RWPE1 (cell line): ENCODE measurements at regions not wholly inside any gene's neighbourhood (a gene's known extent, or its start where the extent isn't known, plus 50 kb on each side); places are given as distances from the start of the nearest gene placed in this dataset.

Experiments
- CTCF ChIA-PET: fragments of 350-600 bp; sonication (Branson Sonifier 250); formaldehyde crosslinking; extraction: SDS; loops from one replicate; lab custom pipeline; 2021; lab: Yijun Ruan, JAX
- POLR2A ChIA-PET: fragments of 400-600 bp; formaldehyde crosslinking; extraction: SDS; loops from one replicate; lab custom pipeline; 2020; ENCODE audit warnings: antibody characterized with exemption; ENCODE audit not compliant: low non-redundant PET; lab: Yijun Ruan, JAX
- DNase-seq: peaks from one replicate; pipeline ENCODE4 v3.0.0; 2012; ENCODE audit warnings: low spot score
- H3K27ac ChIP-seq: fragments of 450-650 bp; 2 replicates; pipeline ENCODE4 v1.5.1; 2017
- TF ChIP-seq, protein P1 (sequence below): fragments of 450-650 bp; conservative IDR thresholded peaks from 2 replicates; pipeline ENCODE4 v1.5.1; 2017; ENCODE audit warnings: low read depth, mild to moderate bottlenecking

DNA sequence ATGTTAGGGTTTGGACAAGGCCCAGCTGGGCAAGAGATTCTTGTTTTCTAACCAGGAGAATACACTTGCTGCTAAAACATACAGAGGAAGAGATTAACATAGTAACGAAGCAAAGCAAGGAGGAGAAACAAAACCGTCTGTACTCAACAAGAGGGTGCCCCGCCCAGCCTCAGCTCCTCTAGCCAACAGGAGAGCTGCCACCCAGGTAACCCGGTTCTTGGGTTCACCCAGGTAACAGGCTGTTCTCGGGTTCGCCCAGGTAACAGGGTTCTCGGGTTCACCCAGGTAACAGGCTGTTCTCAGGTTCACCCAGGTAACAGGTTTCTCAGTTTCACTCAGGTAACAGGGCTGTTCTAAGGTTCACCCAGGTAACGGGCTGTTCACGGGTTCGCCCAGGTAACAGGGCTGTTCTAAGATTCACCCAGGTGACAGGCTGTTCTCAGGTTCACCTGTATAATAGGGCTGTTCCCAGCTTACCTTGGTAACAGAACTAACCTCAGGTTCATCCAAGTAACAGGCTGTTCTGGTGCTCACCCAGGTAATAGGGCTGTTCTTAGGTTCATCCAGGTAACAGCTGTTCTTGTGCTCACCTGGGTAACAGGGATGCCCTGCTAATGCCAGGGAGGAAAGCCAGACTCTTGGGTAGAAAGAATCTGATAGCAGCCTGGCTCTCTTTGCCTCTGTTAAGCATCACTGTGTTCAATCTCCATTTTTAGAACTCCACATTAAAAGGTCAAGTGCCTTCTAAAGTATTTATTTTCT is 271.6 kb downstream of the SYK start:
- no peak for DNase-seq
- TF ChIP-seq, protein P1, sequence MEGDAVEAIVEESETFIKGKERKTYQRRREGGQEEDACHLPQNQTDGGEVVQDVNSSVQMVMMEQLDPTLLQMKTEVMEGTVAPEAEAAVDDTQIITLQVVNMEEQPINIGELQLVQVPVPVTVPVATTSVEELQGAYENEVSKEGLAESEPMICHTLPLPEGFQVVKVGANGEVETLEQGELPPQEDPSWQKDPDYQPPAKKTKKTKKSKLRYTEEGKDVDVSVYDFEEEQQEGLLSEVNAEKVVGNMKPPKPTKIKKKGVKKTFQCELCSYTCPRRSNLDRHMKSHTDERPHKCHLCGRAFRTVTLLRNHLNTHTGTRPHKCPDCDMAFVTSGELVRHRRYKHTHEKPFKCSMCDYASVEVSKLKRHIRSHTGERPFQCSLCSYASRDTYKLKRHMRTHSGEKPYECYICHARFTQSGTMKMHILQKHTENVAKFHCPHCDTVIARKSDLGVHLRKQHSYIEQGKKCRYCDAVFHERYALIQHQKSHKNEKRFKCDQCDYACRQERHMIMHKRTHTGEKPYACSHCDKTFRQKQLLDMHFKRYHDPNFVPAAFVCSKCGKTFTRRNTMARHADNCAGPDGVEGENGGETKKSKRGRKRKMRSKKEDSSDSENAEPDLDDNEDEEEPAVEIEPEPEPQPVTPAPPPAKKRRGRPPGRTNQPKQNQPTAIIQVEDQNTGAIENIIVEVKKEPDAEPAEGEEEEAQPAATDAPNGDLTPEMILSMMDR = no peak
- ChIA-PET POLR2A (no interaction called here), CTCF (interaction anchor here (0.6 to 0.7 kb wide), 5 partner anchors 8 to 293 kb away, joined by 3 read pairs; no protein-coding TSS in a partner anchor)
- H3K27ac ChIP-seq = no peak overlapping the region

DNA sequence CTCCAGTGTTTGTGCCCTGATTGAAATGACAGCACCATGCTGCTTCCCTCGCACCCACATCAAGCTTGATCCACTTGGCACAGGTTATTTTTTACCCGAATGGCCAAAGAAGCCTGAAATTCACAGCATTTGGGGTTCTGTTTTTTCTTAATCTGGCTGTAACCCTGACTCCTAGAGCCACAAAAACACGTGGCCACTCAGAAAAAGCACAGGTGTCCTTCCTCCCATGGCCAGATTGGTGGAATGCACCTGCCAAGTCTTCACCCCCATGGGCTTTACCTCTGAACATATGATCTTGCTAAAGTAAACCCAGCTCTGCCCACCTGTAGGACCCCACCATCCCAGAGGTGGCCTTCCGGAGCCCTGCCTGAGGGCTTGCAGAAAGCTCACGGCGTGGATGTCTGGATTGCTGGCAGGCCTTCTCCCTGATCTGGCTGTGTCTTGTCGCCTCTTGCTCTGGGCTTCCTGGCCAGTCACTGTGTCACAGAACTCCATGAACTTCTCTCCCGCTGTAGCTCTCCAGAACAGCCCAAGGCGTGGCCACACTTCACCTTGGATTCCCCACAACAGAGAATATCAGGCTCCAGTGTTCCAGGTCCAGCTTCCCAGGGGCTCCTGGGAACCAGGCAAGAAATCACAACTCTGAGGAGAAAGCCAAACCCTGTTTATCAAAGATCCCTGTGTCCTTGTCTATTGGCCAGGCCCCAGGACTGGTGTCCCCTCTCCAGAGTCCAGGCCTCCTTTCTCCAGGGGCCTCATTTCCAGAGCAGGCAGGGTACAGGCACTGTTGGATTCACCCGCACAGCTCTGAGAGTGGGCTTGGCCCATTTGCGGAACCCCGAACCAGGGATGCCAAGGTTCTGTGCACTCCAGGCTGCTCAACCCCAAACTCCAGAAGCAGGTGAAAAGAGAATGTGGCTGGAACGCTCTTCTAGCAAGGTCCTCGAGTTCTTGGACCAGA is 272.5 kb downstream of the SYK start:
- TF ChIP-seq, protein P1 = no peak
- H3K27ac ChIP-seq = no peak overlapping the region
- no peak for DNase-seq
- ChIA-PET CTCF (interaction anchor here (0.7 kb wide), 1 partner anchor 159 kb away, joined by 3 read pairs; no protein-coding TSS in a partner anchor), POLR2A (interaction anchor here (0.5 kb wide), 1 partner anchor 11 kb away, joined by 3 read pairs; no protein-coding TSS in a partner anchor)

DNA sequence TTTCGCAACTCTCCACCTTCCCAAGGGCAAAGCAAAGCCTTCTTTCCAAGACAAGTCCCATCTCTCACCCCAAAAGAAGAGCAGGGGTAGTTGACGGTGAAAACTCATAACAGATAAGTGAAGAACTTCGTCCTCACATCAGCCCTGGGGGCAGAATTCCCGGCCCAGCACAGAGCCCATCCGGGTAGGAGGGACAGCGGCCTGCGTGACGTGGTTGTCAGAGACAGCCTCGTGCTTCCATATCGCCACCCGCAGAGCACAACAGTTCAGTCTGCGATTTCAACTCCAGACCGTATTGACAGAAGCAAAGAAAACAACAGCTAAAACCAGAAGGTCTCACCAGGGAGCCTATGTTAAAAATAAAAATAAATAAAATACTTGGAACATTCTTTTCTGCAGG is 273.2 kb downstream of the SYK start:
- H3K27ac ChIP-seq = no peak overlapping the region
- POLR2A ChIA-PET = no interaction called here
- CTCF ChIA-PET = no interaction called here
- DNase-seq = no peak
- TF ChIP-seq, protein P1 = no peak

DNA sequence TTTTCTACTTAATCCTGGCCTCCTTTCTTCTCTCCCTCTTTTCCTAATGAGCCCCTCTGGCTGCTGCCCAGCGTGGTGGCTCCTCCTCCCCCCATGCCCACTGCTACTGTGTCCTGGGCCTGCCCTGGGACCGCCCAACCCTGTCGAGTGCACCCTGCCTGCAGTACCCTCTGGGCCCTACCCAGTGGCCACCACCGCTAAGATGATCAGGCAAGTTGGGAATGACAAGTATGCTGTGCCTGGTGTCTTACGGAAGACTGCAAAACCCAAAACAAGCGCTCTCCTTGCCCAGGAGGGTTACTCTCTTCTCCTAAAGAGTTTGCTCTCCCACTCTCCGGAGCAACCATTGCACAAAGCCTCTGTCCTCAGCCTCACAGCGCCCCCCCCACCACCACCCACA is 273.7 kb downstream of the SYK start:
- POLR2A ChIA-PET = no interaction called here
- TF ChIP-seq, protein P1 = no peak
- DNase-seq = no peak
- CTCF ChIA-PET = no interaction called here
- H3K27ac ChIP-seq = no peak overlapping the region

DNA sequence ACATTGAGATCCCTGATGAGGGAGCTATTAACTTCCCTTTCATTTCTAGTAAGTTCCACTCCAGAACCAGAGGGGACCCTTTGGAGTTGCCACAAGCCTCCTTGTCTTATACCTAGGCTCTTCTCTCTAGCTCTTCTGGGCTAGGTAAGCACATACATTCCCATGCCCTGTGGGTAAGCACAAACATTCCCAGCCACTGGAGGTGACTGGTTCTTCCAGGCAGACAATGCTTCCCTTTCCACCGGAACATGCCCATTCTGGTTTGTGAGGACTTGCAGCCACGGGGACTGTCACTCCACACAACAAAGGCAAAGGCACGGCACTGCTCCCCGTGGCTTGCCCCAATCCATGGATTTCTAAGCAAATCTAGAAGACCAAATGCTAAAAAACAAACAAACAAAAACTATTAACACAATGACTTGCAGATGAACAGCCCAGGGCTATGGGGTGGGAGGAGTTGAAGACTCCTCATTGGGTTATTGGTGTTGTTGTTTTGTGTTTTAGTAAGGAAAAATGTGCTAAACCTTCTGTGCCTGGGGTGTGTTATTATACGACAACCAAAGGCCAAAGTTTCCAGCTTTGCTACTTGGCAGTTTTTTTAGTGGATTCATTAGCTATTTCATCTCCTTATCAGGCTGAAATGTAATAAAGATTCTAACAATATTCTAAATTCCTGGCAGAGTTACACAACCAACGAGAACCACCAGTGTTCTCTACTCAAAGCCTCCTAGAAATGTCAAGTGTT is 276.2 kb downstream of the SYK start:
- no peak for DNase-seq
- ChIA-PET POLR2A (no interaction called here), CTCF (interaction anchor here (0.6 to 0.9 kb wide), 2 partner anchors 15 to 164 kb away, joined by 3 read pairs; no protein-coding TSS in a partner anchor)
- H3K27ac ChIP-seq = no peak overlapping the region
- TF ChIP-seq, protein P1 = no peak

DNA sequence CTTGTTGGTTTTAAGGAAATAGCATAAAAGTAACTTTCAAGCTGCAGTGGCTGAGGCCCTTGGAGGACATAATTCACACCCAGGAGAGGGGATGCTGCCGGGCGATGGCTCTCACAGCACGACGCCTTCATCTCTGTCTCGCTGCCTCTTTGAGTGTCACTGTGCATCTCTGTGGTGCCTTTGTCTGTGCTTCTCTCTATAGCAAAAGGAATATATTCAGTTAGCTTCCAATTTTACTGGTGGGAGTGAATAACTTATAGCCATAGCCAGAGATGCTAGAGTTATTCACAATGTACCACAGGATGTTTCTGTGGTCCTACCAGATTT is 276.7 kb downstream of the SYK start:
- H3K27ac ChIP-seq = no peak overlapping the region
- ChIA-PET CTCF (interaction anchor here (0.6 kb wide), 1 partner anchor 165 kb away, joined by 3 read pairs; no protein-coding TSS in a partner anchor), POLR2A (no interaction called here)
- TF ChIP-seq, protein P1 = no peak
- no peak for DNase-seq
